ENCODE measurements at regions not wholly inside any gene's neighbourhood (a gene's known extent, or its start where the extent isn't known, plus 50 kb on each side); places are given as distances from the start of the nearest gene placed in this dataset.

DNA sequence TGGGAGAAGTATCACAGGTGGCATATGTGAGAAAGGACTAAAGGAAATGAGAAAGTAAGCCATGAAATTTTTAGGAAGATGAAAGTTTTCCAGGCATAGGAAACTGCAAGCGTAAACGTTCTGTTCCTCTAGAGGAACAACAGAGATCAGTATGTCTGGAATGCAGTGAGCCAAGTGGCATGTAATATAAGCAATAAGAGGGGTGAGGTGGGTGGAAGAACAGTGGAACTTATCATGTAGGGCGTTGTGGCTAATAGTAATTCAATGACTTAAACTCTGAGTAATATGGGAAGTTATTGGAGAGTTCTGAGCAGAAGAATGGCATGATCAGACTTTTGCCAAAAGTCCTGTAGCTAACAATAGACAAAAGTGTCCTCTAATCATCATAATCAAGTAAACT, 902.9 kb downstream of the EPHA3 start:
- no peak for DNase-seq (ENCODE audit: extremely low read depth, low read depth)
- H3K4me3 ChIP-seq (replicated peaks; ENCODE audit: low read depth, low read length): no peak overlapping the region
- TF ChIP-seq CTCF (IDR thresholded peaks at IDR 0.05; ENCODE audit: low read depth, low read length, missing control alignments): no peak

DNA sequence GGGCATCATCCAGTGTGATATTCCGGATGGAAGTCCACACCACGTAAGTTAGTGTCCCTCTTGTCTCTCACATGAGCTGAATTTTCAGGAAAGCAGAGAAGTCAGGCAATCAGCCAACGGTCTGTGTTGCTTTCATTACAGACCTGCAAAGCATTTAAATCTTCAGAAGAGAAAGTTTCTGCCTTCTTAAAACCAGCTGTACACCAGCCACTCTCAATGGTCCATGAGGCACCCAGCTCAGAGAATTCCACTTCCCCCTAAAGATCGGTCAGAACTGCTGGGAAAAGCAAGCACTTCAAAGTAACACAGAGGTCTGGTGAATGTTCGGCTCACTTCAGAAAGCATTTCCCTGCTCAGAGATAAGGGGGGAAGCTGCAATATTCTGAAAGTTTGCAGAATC, 903.7 kb downstream of the EPHA3 start:
- TF ChIP-seq CTCF (IDR thresholded peaks at IDR 0.05; ENCODE audit: low read depth, low read length, missing control alignments): no peak
- DNase-seq (ENCODE audit: extremely low read depth, low read depth): no peak
- H3K4me3 ChIP-seq (replicated peaks; ENCODE audit: low read depth, low read length): no peak overlapping the region

GRCh38 chr3:90011596-90011995, 904.2 kb downstream of the EPHA3 start:
- TF ChIP-seq CTCF (IDR thresholded peaks at IDR 0.05; ENCODE audit: low read depth, low read length, missing control alignments): no peak
- DNase-seq (ENCODE audit: extremely low read depth, low read depth): no peak
- no peak overlapping the region for H3K4me3 ChIP-seq (replicated peaks; ENCODE audit: low read depth, low read length)

DNA sequence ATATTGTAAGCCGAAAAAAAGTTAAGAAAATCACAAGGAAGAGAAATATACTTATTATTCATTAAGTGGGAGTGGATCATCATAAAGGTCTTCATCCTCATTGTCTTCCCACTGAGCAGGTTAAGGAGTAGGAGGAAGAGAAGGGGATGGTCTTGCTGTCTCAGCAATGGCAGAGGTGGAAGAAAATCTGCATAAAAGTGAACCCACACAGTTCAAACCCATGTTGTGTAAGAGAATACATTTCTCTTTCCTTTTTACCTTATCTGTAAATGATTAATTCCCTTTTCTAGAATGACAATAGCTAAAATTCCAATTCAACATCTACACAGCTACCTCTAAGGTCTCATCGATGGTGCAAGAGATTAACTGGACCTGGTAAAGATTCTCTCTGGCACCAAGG, 904.6 kb downstream of the EPHA3 start:
- no peak for TF ChIP-seq CTCF (IDR thresholded peaks at IDR 0.05; ENCODE audit: low read depth, low read length, missing control alignments)
- no peak overlapping the region for H3K4me3 ChIP-seq (replicated peaks; ENCODE audit: low read depth, low read length)

DNA sequence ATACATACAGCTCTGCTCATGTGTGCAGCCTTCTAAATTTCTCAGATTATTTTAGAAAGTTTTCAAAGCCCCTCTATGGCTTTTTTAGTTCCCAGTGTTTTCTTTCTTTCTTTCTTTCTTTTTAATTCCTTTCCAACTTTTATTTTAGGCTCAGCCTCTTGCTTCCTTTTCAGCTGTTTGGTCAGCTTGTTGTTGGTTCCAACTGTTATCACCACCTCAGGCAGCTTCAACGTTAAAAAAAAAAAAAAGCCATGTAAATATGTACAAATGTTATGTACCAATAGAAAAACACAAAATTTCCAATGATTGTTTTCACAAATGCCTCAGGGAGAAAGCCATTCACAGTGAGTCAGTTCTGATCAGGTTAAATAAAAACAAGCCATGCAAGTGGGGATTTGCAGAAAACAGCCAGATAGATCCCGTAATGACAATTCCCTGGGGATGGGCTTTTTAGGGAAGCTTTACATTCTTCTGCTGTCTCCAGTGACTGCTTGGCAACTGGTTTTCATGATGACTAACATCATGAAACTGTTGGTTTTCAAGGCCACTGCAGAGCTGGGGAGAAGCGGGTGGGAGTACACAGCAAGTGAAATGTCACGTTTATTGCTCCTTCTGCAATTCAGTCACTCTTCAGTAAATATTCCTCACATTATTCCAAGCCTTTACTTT, 908.4 kb downstream of the EPHA3 start:
- no peak for DNase-seq (ENCODE audit: extremely low read depth, low read depth)
- no peak overlapping the region for H3K4me3 ChIP-seq (replicated peaks; ENCODE audit: low read depth, low read length)
- TF ChIP-seq CTCF (IDR thresholded peaks at IDR 0.05; ENCODE audit: low read depth, low read length, missing control alignments): no peak

More for the DNA sequence above, 904.6 kb downstream of the EPHA3 start:
- DNase-seq (ENCODE audit: extremely low read depth, low read depth): no peak

- TF ChIP-seq CTCF (IDR thresholded peaks at IDR 0.05; ENCODE audit: low read depth, low read length, missing control alignments): no peak
- DNase-seq (ENCODE audit: extremely low read depth, low read depth): no peak
- H3K4me3 ChIP-seq (replicated peaks; ENCODE audit: low read depth, low read length): no peak overlapping the region
Observed at GRCh38 chr3:90016555-90016954, 909.1 kb downstream of the EPHA3 start.

DNA sequence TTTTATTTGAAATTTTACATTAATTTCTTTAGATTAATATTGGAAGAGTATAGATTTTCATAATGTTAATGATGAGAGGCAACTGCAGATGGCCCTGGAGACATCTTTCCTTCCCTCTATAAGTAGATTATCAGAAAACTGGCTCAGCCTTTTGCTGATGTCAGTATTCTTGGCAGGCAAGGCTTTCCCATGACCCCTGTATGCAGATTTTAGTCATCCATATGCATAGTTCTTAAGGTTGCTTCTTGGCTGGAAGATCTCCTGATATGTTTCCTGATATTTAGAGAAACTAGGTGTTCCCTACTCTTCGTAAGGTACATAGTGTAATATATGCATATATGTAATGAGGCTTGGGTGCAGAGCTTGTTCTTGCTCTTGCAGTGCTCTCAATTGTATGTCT, 911.4 kb downstream of the EPHA3 start:
- no peak for TF ChIP-seq CTCF (IDR thresholded peaks at IDR 0.05; ENCODE audit: low read depth, low read length, missing control alignments)
- no peak overlapping the region for H3K4me3 ChIP-seq (replicated peaks; ENCODE audit: low read depth, low read length)

More for the DNA sequence above, 911.4 kb downstream of the EPHA3 start:
- no peak for DNase-seq (ENCODE audit: extremely low read depth, low read depth)
